SK-N-SH treated with all-trans-retinoic acid at 6 μM for 48 hours (cell line): ENCODE measurements at regions not wholly inside any gene's neighbourhood (a gene's known extent, or its start where the extent isn't known, plus 50 kb on each side); places are given as distances from the start of the nearest gene placed in this dataset.

Experiments used
- ATAC-seq: fragments of 200-7000 bp; cut with Tn5 transposase; 3 replicates; pipeline ENCODE4 v1.9.1; 2020; ENCODE audit warnings: mild to moderate bottlenecking, moderate library complexity
- ARNTL ChIP-seq: fragments of 450-650 bp; formaldehyde crosslinking; IDR thresholded peaks from 2 replicates; pipeline ENCODE4 v1.5.0; 2020; ENCODE audit warnings: low read depth, mild to moderate bottlenecking, moderate library complexity, borderline replicate concordance
- ESRRG ChIP-seq: fragments of 250-450 bp; sonication (Bioruptor Pico); IDR thresholded peaks from 2 replicates; pipeline ENCODE4 v1.6.1; 2021; ENCODE audit warnings: mild to moderate bottlenecking
- GLIS3 ChIP-seq: fragments of 250-450 bp; sonication (Bioruptor Pico); IDR thresholded peaks from 2 replicates; pipeline ENCODE4 v1.5.0; 2020; ENCODE audit warnings: mild to moderate bottlenecking, moderate library complexity
- ISL1 ChIP-seq: fragments of 250-450 bp; sonication (Bioruptor Pico); IDR thresholded peaks from 2 replicates; pipeline ENCODE4 v2.1.2; 2022; ENCODE audit warnings: mild to moderate bottlenecking, moderate library complexity
- OSR1 ChIP-seq: fragments of 250-450 bp; sonication (Bioruptor Pico); IDR thresholded peaks from 2 replicates; pipeline ENCODE4 v1.8.0; 2022; ENCODE audit warnings: moderate library complexity, mild to moderate bottlenecking, inconsistent platforms
- RARB ChIP-seq: fragments of 250-450 bp; sonication (Bioruptor Pico); IDR thresholded peaks from 2 replicates; pipeline ENCODE4 v1.8.0; 2021; ENCODE audit warnings: mild to moderate bottlenecking, moderate library complexity
- TCF4 ChIP-seq: fragments of 250-450 bp; sonication (Bioruptor Pico); IDR thresholded peaks from 2 replicates; pipeline ENCODE4 v1.8.0; 2021; ENCODE audit warnings: mild to moderate bottlenecking, moderate library complexity, borderline replicate concordance
- TOX ChIP-seq: fragments of 250-450 bp; sonication (Bioruptor Pico); IDR thresholded peaks from 2 replicates; pipeline ENCODE4 v1.8.0; 2021; ENCODE audit warnings: mild to moderate bottlenecking, moderate library complexity, borderline replicate concordance
- ZC3H10 ChIP-seq: fragments of 250-450 bp; sonication (Bioruptor Pico); IDR thresholded peaks from 2 replicates; pipeline ENCODE4 v1.5.1; 2021; ENCODE audit warnings: mild to moderate bottlenecking, moderate library complexity
- ZFP3 ChIP-seq: fragments of 250-450 bp; sonication (Bioruptor Pico); IDR thresholded peaks from 2 replicates; pipeline ENCODE4 v1.5.0; 2020; ENCODE audit warnings: mild to moderate bottlenecking, moderate library complexity
- ZNF565 ChIP-seq: fragments of 450-650 bp; formaldehyde crosslinking; conservative IDR thresholded peaks from 2 replicates; pipeline ENCODE4 v1.5.0; 2020; ENCODE audit warnings: low read depth, mild to moderate bottlenecking, moderate library complexity
- ZNF70 ChIP-seq: fragments of 450-650 bp; formaldehyde crosslinking; IDR thresholded peaks from 2 replicates; pipeline ENCODE4 v1.5.0; 2020; ENCODE audit warnings: mild to moderate bottlenecking, moderate library complexity
- ZNF8 ChIP-seq: fragments of 450-650 bp; formaldehyde crosslinking; IDR thresholded peaks from 2 replicates; pipeline ENCODE4 v1.5.0; 2020; ENCODE audit warnings: mild to moderate bottlenecking, moderate library complexity
- TF ChIP-seq, protein P1 (sequence below): fragments of 250-450 bp; sonication (Bioruptor Pico); IDR thresholded peaks from 2 replicates; pipeline ENCODE4 v1.5.0; 2020; ENCODE audit warnings: mild to moderate bottlenecking, moderate library complexity
- TF ChIP-seq, protein P2 (sequence below): fragments of 250-450 bp; sonication (Bioruptor Pico); IDR thresholded peaks from 2 replicates; pipeline ENCODE4 v1.5.1; 2021; ENCODE audit warnings: mild to moderate bottlenecking, moderate library complexity
- TF ChIP-seq, protein P3 (sequence below): fragments of 250-450 bp; sonication (Bioruptor Pico); IDR thresholded peaks from 2 replicates; pipeline ENCODE4 v1.5.1; 2020; ENCODE audit warnings: low read depth, mild to moderate bottlenecking, moderate library complexity
- TF ChIP-seq, protein P4 (sequence below): fragments of 250-450 bp; sonication (Bioruptor Pico); IDR thresholded peaks from 2 replicates; pipeline ENCODE4 v1.8.0; 2020; ENCODE audit warnings: mild to moderate bottlenecking, moderate library complexity, borderline replicate concordance

DNA sequence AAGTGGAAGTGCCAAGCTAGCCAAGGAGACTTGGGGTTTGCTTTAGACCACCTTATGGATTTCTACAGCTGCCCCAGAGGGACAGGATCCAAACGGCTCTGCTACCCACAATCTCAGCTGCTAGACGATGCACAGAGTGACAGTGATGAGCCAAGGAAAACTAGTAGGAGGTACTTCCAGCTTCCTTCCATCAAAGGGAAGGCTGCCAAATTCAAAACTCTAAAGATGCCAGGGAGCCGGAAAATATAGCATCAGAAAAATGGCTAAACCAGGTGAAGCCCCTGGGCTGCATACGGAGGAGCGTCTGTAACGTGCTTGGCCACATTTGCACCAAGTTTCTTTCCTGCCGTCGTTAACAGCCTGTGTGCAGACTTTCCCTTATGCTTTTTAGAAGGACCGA lies 245.5 kb upstream of the ZNF521 start:
- TF ChIP-seq, protein P1, sequence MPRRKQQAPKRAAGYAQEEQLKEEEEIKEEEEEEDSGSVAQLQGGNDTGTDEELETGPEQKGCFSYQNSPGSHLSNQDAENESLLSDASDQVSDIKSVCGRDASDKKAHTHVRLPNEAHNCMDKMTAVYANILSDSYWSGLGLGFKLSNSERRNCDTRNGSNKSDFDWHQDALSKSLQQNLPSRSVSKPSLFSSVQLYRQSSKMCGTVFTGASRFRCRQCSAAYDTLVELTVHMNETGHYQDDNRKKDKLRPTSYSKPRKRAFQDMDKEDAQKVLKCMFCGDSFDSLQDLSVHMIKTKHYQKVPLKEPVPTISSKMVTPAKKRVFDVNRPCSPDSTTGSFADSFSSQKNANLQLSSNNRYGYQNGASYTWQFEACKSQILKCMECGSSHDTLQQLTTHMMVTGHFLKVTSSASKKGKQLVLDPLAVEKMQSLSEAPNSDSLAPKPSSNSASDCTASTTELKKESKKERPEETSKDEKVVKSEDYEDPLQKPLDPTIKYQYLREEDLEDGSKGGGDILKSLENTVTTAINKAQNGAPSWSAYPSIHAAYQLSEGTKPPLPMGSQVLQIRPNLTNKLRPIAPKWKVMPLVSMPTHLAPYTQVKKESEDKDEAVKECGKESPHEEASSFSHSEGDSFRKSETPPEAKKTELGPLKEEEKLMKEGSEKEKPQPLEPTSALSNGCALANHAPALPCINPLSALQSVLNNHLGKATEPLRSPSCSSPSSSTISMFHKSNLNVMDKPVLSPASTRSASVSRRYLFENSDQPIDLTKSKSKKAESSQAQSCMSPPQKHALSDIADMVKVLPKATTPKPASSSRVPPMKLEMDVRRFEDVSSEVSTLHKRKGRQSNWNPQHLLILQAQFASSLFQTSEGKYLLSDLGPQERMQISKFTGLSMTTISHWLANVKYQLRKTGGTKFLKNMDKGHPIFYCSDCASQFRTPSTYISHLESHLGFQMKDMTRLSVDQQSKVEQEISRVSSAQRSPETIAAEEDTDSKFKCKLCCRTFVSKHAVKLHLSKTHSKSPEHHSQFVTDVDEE (CRISPR knock-in tag) = no peak
- no peak for TF ChIP-seq RARB (CRISPR knock-in tag)
- TF ChIP-seq, all 23 proteins: peak for 0
- no peak for ATAC-seq

DNA sequence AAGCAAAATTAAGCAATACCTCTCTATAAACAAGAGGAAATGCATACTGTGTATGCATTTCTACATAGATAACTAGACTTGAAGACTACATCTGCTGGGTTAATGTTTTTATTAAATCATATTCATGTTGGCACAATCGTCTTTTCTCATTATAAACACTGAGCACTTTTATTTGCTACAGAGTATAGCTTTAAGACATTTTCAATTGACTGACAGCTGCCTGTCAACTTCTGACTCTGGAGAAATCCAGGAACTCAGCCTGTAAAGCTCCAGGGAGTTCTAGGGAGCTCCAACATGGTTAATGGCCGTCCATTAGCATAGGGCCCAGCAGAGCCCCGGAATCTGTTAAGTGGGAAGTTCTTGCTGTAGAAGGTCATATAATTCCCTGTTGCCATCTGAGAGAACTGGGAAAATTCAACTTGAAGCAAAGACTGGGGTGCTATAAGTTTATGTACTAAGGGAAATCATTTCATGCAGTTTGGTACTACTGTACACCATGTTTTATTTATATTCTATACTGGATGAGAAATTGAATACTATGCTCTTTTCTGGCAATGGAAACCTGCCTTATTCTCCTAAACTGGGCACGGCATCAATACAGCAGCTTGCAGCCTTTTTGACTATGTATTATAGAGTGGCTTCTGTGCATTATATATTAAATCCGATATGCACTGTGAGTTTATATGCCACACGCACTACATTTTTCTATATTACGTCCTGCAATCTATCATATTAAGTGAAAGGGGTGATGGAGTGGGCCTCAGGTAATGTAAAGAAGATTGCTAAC lies 243.5 kb upstream of the ZNF521 start:
- ATAC-seq = no peak
- TF ChIP-seq ZFP3 (CRISPR knock-in tag) (no peak), ZNF70 (CRISPR knock-in tag) (no peak), ZNF8 (CRISPR knock-in tag) (no peak), ESRRG (CRISPR knock-in tag) (no peak)
- TF ChIP-seq, all 23 proteins: peak for 0

DNA sequence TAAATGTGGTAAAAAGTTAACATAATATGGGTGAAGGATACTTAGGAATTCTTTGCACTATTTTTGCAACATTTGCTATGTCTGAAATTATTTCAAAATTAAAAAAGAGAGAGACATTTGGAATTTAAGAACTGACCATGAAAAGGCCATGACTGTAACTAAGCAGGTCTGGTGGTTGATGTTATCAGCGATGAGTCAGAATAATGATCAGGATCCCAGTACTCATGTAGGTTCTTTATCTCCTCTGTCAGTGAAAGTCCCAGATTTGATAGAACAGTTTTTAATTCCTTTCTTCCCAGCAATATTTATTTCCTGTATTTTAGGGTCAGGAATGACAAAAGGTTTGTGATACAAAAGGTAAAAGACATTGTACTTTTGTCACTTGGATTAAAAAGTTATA lies 242.4 kb upstream of the ZNF521 start:
- TF ChIP-seq, protein P1 (CRISPR knock-in tag) = no peak
- peak; percentile 72 for TF ChIP-seq ISL1
- 0 out of 2 replicates have a peak, but pooled peaks have one; percentile 13 for TF ChIP-seq TCF4
- ATAC-seq = peak; percentile 91

DNA sequence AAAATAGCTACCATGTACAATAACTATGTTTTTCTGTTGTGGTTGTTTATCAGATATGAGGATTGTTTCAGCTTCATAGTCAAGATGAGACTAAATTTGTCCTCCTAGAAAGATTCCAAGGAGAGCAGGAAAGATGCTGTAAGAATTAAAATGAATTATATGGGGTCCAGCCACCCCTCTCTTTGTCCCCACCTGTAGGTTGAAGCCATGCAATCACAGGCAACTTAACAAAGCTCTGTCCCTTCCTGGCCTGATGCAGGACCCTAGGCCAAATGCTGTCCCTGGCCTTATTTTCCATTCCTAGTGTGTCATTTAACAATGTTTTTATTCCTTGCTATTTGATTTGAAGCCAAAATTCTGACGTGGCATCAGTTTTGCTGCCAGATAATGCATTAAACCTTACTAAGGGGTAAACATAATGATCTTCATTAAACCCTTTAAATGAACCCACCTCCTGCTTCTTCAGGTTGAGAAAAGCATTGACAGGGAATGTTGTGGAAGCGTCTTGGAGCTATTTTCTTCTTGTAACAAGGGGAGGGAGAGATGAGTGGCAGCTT lies 240.9 kb upstream of the ZNF521 start:
- TF ChIP-seq GLIS3 (CRISPR knock-in tag) = no peak
- no peak for TF ChIP-seq ZNF70 (CRISPR knock-in tag)
- no peak for TF ChIP-seq ARNTL (CRISPR knock-in tag)
- no peak for TF ChIP-seq ISL1
- TF ChIP-seq ZC3H10 (CRISPR knock-in tag) = no peak

DNA sequence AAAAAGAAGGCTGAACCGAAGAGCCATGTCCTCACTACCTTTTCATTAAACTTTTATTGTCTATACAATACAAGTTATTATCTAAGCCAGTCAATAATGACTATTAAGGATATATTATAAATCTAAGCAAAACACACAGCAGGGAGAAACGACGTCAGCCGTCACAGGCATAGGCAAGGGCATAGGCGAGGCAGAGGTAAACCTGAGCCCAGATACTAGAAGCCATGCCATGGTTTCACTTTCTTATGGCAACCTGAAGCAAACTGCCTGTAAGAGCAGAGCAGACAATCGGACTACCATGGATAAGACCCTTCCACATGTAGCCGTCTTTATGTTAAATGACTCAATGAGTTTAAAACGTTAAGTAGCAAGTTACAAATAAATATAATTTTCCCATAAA lies 238.5 kb upstream of the ZNF521 start:
- ATAC-seq = no peak
- TF ChIP-seq ZNF70 (CRISPR knock-in tag) (no peak), ZNF565 (CRISPR knock-in tag) (no peak), GLIS3 (CRISPR knock-in tag) (no peak)

More for the DNA sequence above, 240.9 kb upstream of the ZNF521 start:
- ATAC-seq = no peak; the same call in 2 of the 3 replicates

DNA sequence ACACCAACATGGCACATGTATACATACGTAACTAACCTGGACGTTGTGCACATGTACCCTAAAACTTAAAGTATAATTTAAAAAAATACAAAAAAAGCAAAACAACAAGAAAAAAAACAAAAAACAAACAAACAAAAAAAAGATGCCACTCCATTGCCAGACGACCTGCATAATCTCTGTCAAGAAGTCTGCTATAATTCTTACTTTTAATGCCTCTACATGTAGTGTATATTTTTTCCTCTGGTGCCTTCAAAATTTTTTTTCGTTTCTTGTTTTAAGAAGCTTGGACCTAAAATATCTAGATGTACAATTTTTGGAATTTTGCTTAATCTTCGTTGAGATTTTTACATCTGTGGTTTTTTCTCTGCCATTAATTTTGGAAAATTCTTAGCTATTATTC lies 235.6 kb upstream of the ZNF521 start:
- ATAC-seq = no peak
- no peak for TF ChIP-seq ZNF70 (CRISPR knock-in tag)
- no peak for TF ChIP-seq OSR1 (CRISPR knock-in tag)
- TF ChIP-seq, protein P2, sequence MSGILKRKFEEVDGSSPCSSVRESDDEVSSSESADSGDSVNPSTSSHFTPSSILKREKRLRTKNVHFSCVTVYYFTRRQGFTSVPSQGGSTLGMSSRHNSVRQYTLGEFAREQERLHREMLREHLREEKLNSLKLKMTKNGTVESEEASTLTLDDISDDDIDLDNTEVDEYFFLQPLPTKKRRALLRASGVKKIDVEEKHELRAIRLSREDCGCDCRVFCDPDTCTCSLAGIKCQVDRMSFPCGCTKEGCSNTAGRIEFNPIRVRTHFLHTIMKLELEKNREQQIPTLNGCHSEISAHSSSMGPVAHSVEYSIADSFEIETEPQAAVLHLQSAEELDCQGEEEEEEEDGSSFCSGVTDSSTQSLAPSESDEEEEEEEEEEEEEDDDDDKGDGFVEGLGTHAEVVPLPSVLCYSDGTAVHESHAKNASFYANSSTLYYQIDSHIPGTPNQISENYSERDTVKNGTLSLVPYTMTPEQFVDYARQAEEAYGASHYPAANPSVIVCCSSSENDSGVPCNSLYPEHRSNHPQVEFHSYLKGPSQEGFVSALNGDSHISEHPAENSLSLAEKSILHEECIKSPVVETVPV = no peak
- no peak for TF ChIP-seq ZNF565 (CRISPR knock-in tag)
- TF ChIP-seq, protein P3, sequence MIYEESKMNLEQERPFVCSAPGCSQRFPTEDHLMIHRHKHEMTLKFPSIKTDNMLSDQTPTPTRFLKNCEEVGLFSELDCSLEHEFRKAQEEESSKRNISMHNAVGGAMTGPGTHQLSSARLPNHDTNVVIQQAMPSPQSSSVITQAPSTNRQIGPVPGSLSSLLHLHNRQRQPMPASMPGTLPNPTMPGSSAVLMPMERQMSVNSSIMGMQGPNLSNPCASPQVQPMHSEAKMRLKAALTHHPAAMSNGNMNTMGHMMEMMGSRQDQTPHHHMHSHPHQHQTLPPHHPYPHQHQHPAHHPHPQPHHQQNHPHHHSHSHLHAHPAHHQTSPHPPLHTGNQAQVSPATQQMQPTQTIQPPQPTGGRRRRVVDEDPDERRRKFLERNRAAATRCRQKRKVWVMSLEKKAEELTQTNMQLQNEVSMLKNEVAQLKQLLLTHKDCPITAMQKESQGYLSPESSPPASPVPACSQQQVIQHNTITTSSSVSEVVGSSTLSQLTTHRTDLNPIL = no peak
- TF ChIP-seq ARNTL (CRISPR knock-in tag) = no peak
- TF ChIP-seq TCF4 = no peak
- TF ChIP-seq ZNF8 (CRISPR knock-in tag) = no peak
- no peak for TF ChIP-seq RARB (CRISPR knock-in tag)
- TF ChIP-seq ZFP3 (CRISPR knock-in tag) = no peak
- TF ChIP-seq, protein P4, sequence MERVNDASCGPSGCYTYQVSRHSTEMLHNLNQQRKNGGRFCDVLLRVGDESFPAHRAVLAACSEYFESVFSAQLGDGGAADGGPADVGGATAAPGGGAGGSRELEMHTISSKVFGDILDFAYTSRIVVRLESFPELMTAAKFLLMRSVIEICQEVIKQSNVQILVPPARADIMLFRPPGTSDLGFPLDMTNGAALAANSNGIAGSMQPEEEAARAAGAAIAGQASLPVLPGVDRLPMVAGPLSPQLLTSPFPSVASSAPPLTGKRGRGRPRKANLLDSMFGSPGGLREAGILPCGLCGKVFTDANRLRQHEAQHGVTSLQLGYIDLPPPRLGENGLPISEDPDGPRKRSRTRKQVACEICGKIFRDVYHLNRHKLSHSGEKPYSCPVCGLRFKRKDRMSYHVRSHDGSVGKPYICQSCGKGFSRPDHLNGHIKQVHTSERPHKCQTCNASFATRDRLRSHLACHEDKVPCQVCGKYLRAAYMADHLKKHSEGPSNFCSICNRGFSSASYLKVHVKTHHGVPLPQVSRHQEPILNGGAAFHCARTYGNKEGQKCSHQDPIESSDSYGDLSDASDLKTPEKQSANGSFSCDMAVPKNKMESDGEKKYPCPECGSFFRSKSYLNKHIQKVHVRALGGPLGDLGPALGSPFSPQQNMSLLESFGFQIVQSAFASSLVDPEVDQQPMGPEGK (CRISPR knock-in tag) = no peak
- no peak for TF ChIP-seq TOX (CRISPR knock-in tag)
